CD4-positive, alpha-beta T cell (primary cell): ENCODE measurements at regions not wholly inside any gene's neighbourhood (a gene's known extent, or its start where the extent isn't known, plus 50 kb on each side); places are given as distances from the start of the nearest gene placed in this dataset.

Source experiments
- ATAC-seq: fragments of 200-7000 bp; cut with Tn5 transposase; one replicate; pipeline ENCODE4 v1.10.0; 2022; ENCODE audit warnings: mild to moderate bottlenecking; ENCODE audit not compliant: poor library complexity
- CTCF ChIA-PET: fragments of 350-600 bp; sonication (Branson Sonifier 250); formaldehyde crosslinking; loops from one replicate; lab custom pipeline; 2021; ENCODE audit warnings: antibody characterized with exemption, inconsistent platforms; lab: Charles Lee
- POLR2A ChIA-PET: fragments of 350-600 bp; sonication (Branson Sonifier 250); formaldehyde crosslinking; loops from one replicate; lab custom pipeline; 2021; ENCODE audit warnings: antibody characterized with exemption, inconsistent platforms; lab: Charles Lee
- DNase-seq, 14 experiments: peaks; one replicate each; pipeline ENCODE4 v3.0.0-alpha.2; 2013 to 2020; ENCODE audit warnings: mixed read lengths in 2 of 14
- H3K27ac ChIP-seq, 2 donors: one replicate each; pipeline versions ENCODE4 v1.5.1 to v1.7.0; 2013; ENCODE audit warnings: low read length in 2 of 2, low read depth in 1 of 2, mild to moderate bottlenecking in 1 of 2
- H3K27me3 ChIP-seq, 2 experiments: 1 replicate in 1 of 2; 2 replicates in 1 of 2; pipeline versions ENCODE4 v1.6.1 to v1.7.0; 2013; ENCODE audit warnings: low read length in 2 of 2, control low read depth in 1 of 2, mild to moderate bottlenecking in 1 of 2, moderate library complexity in 1 of 2; ENCODE audit not compliant: insufficient read depth in 2 of 2, control insufficient read depth in 1 of 2
- H3K36me3 ChIP-seq: one replicate; pipeline ENCODE4 v1.6.1; 2013; ENCODE audit warnings: low read length, control low read depth; ENCODE audit not compliant: insufficient read depth
- H3K4me1 ChIP-seq: one replicate; pipeline ENCODE4 v1.6.1; 2013; ENCODE audit warnings: low read length, control low read depth; ENCODE audit not compliant: insufficient read depth
- H3K4me3 ChIP-seq: one replicate; pipeline ENCODE4 v1.5.1; 2013; ENCODE audit warnings: mild to moderate bottlenecking, low read length, moderate library complexity
- H3K9me3 ChIP-seq, 2 experiments: 1 replicate in 1 of 2; 2 replicates in 1 of 2; pipeline versions ENCODE4 v1.6.1 to v1.7.0; 2013; ENCODE audit warnings: low read length in 2 of 2, mild to moderate bottlenecking in 2 of 2, control low read depth in 1 of 2, moderate library complexity in 1 of 2; ENCODE audit not compliant: control insufficient read depth in 1 of 2, insufficient read depth in 1 of 2
- H3K27ac Mint-ChIP-seq: one replicate; pipeline ENCODE4 v1.8.0; 2020; ENCODE audit warnings: mixed read lengths
- H3K27me3 Mint-ChIP-seq: one replicate; pipeline ENCODE4 v1.8.0; 2021; ENCODE audit warnings: mixed read lengths
- H3K36me3 Mint-ChIP-seq: one replicate; pipeline ENCODE4 v1.8.0; 2021; ENCODE audit warnings: low read depth, mixed read lengths
- H3K4me1 Mint-ChIP-seq: one replicate; pipeline ENCODE4 v1.8.0; 2021; ENCODE audit warnings: low read depth, mixed read lengths
- H3K4me3 Mint-ChIP-seq: one replicate; pipeline ENCODE4 v1.8.0; 2020; ENCODE audit warnings: mild to moderate bottlenecking, mixed read lengths
- H3K9me3 Mint-ChIP-seq: one replicate; pipeline ENCODE4 v1.8.0; 2020; ENCODE audit warnings: mixed read lengths
- intact Hi-C, 2 experiments: fragments of 100-400 bp; cut with DNase I in 1 of 2; cut with micrococcal nuclease in 1 of 2; formaldehyde crosslinking; loops; one replicate each; pipeline versions ENCODE4 v1.15.1 to v1.9.0; 2023 to 2025; cut with DNase I, micrococcal nuclease
- TF ChIP-seq, protein P1 (sequence below): fragments of 200-600 bp; IDR thresholded peaks from one replicate; pipeline ENCODE4 v1.8.0; 2022; ENCODE audit warnings: antibody characterized with exemption, mild to moderate bottlenecking

DNA sequence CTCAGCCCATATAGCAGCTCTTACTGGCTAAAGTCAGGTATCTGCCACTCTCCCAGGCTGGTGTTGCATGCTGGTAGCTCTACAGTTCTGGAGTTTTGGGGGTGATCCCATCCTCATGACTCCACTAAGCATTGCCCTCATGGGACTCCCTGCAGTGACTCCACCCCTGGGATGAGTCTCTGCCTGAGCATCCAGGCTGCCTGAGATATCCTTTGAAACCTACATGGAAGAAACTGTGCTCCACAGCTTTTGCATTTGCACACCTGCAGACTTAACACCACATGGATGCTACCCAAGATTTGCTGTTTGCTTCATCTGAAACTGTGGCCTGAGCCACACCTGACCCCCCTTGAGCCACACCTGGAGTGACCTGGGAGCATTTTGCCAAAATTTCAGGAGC is 226.4 kb downstream of the C1orf94 start:
- POLR2A ChIA-PET = no interaction called here
- Histone ChIP-seq H3K4me3 (no peak overlapping the region), H3K36me3 (no peaks in the 10 kb centered on the region), H3K4me1 (no peaks in the 10 kb centered on the region), H3K27ac (no peak overlapping the region), H3K9me3 (peaks cover 0 to 3% of the 10 kb centered on the region in 2 experiments), H3K27me3 (peaks cover 0 to 8% of the 10 kb centered on the region in 2 experiments)
- H3K27me3 Mint-ChIP-seq = peaks cover 19% of the 10 kb centered on the region
- no peak overlapping the region for H3K27ac Mint-ChIP-seq
- H3K36me3 Mint-ChIP-seq = no peaks in the 10 kb centered on the region
- no peak for DNase-seq
- TF ChIP-seq, protein P1, sequence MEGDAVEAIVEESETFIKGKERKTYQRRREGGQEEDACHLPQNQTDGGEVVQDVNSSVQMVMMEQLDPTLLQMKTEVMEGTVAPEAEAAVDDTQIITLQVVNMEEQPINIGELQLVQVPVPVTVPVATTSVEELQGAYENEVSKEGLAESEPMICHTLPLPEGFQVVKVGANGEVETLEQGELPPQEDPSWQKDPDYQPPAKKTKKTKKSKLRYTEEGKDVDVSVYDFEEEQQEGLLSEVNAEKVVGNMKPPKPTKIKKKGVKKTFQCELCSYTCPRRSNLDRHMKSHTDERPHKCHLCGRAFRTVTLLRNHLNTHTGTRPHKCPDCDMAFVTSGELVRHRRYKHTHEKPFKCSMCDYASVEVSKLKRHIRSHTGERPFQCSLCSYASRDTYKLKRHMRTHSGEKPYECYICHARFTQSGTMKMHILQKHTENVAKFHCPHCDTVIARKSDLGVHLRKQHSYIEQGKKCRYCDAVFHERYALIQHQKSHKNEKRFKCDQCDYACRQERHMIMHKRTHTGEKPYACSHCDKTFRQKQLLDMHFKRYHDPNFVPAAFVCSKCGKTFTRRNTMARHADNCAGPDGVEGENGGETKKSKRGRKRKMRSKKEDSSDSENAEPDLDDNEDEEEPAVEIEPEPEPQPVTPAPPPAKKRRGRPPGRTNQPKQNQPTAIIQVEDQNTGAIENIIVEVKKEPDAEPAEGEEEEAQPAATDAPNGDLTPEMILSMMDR = no peak
- H3K9me3 Mint-ChIP-seq = no peaks in the 10 kb centered on the region
- no peak for ATAC-seq
- no peak overlapping the region for H3K4me3 Mint-ChIP-seq
- no peaks in the 10 kb centered on the region for H3K4me1 Mint-ChIP-seq
- CTCF ChIA-PET = no interaction called here
- intact Hi-C loops = no loop called here

DNA sequence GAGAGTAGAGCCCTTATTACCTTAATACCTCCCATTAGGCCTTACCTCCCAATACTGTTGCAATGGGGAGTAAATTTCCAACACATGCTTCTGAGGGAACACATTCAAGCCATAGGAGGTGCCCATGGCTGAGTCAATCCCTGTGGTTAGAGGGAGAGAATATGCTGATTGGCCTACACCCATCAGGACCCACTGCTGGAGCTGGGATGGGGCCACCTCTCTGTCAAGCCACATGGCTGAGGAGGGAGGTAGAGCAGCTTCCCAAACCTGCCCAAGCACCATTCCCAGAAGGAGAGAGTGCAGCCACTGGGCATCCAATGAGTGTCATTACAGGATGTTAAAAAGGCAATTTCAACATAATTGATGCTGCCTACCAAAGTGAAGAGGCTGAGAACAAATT is 228.1 kb downstream of the C1orf94 start:
- H3K36me3 Mint-ChIP-seq = no peaks in the 10 kb centered on the region
- CTCF ChIA-PET = no interaction called here
- intact Hi-C loops = no loop called here
- POLR2A ChIA-PET = no interaction called here
- Histone ChIP-seq H3K27me3 (peaks cover 0 to 4% of the 10 kb centered on the region in 2 experiments), H3K27ac (no peak overlapping the region), H3K4me3 (no peak overlapping the region), H3K4me1 (no peaks in the 10 kb centered on the region), H3K36me3 (no peaks in the 10 kb centered on the region), H3K9me3 (peaks cover 0 to 3% of the 10 kb centered on the region in 2 experiments)
- H3K27ac Mint-ChIP-seq = no peak overlapping the region
- no peak for DNase-seq
- TF ChIP-seq, protein P1 = no peak
- ATAC-seq = no peak
- no peak overlapping the region for H3K4me3 Mint-ChIP-seq
- H3K27me3 Mint-ChIP-seq = peaks cover 17% of the 10 kb centered on the region
- H3K4me1 Mint-ChIP-seq = no peaks in the 10 kb centered on the region
- H3K9me3 Mint-ChIP-seq = no peaks in the 10 kb centered on the region

DNA sequence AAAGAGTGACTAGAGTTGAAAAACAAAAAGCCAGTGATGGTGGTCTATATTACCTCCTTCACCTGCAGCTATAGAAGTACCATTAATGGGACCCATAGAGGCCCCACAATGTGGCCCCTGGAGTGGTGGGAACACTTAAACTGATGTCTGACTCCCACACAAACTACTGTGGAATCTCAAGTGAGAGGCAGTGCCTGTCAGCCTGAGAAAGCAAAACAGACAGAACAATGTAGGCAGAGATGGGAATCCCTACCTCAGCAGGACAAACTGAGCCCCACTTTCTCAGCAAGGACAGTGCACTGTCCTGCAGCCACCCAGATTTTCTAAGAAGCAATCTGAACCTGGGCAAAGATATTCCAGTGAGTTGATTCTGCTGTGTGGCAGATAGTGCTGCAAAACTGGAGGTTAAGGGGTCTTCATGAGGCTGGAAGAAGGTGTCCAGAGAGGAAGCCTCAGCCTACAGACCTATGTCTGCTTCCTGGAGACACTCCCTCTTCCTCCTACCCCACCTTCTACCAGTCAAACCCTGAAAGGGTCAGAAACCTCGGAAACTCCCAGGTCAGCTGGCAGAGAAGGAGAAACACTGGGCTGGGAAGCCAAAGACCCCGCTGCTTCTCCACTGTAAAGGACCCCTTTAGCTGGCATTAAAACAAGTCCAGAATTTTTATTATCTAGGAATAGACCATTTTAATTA is 228.7 kb downstream of the C1orf94 start:
- intact Hi-C loops = no loop called here
- H3K4me3 ChIP-seq = no peak overlapping the region
- peaks cover 0 to 4% of the 10 kb centered on the region in 2 experiments for H3K27me3 ChIP-seq
- ChIA-PET POLR2A (no interaction called here), CTCF (no interaction called here)
- H3K36me3 Mint-ChIP-seq = no peaks in the 10 kb centered on the region
- H3K27ac ChIP-seq = no peak overlapping the region
- H3K27ac Mint-ChIP-seq = no peak overlapping the region
- H3K9me3 ChIP-seq = peaks cover 0 to 3% of the 10 kb centered on the region in 2 experiments
- H3K36me3 ChIP-seq = no peaks in the 10 kb centered on the region
- peaks cover 12% of the 10 kb centered on the region for H3K27me3 Mint-ChIP-seq
- no peaks in the 10 kb centered on the region for H3K4me1 Mint-ChIP-seq
- H3K9me3 Mint-ChIP-seq = no peaks in the 10 kb centered on the region
- TF ChIP-seq, protein P1 = no peak
- no peak for ATAC-seq
- H3K4me1 ChIP-seq = no peaks in the 10 kb centered on the region
- no peak for DNase-seq
- H3K4me3 Mint-ChIP-seq = no peak overlapping the region
